Right ventricle myocardium superior (tissue), 1 donor: ENCODE measurements at regions not wholly inside any gene's neighbourhood (a gene's known extent, or its start where the extent isn't known, plus 50 kb on each side); places are given as distances from the start of the nearest gene placed in this dataset.

Source experiments
- ATAC-seq: fragments of 200-7000 bp; cut with Tn5 transposase; one replicate; pipeline ENCODE4 v1.9.1; 2020; ENCODE audit warnings: mild to moderate bottlenecking; ENCODE audit not compliant: poor library complexity
- DNase-seq: peaks from one replicate; pipeline ENCODE4 v3.0.0-alpha.2; 2020
- intact Hi-C: fragments of 100-400 bp; cut with DNase I; formaldehyde crosslinking; loops from one replicate; pipeline ENCODE4 v1.11.2; 2022
- donor health status: DM: no; HTN: yes; CAD: no; lungs with severe emphysema.

- DNase-seq (peak; percentile 25), ATAC-seq (no peak)
- intact Hi-C loops: no loop called here
Observed at GRCh38 chr2:81195017-81195773, 890.6 kb upstream of the LRRTM1 start.

- intact Hi-C loops: no loop called here
- ATAC-seq (no peak), DNase-seq (peak; percentile 13)
Observed at GRCh38 chr2:81194581-81194980, 890.0 kb upstream of the LRRTM1 start.

GRCh38 chr2:81194176-81194575 lies 889.6 kb upstream of the LRRTM1 start:
- DNase-seq (peak; percentile 16), ATAC-seq (no peak)
- intact Hi-C loops: no loop called here

GRCh38 chr2:81181845-81182244 lies 877.3 kb upstream of the LRRTM1 start:
- DNase-seq (no peak), ATAC-seq (no peak)
- intact Hi-C loops: no loop called here

- intact Hi-C loops: no loop called here
- ATAC-seq (no peak), DNase-seq (no peak)
Observed at GRCh38 chr2:81171447-81171846, 866.9 kb upstream of the LRRTM1 start.

- no peak for ATAC-seq
- no peak for DNase-seq
- intact Hi-C loops: no loop called here
Observed at GRCh38 chr2:81163583-81163982, 859.0 kb upstream of the LRRTM1 start.

- ATAC-seq (no peak), DNase-seq (no peak)
- intact Hi-C loops: no loop called here
Observed at GRCh38 chr2:81158505-81158904, 854.0 kb upstream of the LRRTM1 start.

- no peak for DNase-seq
- intact Hi-C loops: no loop called here
- no peak for ATAC-seq
Observed at GRCh38 chr2:81148323-81148722, 843.8 kb upstream of the LRRTM1 start.

GRCh38 chr2:81136296-81136695 lies 831.7 kb upstream of the LRRTM1 start:
- no peak for ATAC-seq
- intact Hi-C loops: no loop called here
- no peak for DNase-seq

- intact Hi-C loops: no loop called here
- no peak for ATAC-seq
- DNase-seq: no peak
Observed at GRCh38 chr2:81097361-81097760, 792.8 kb upstream of the LRRTM1 start.

GRCh38 chr2:81093031-81093430 lies 788.5 kb upstream of the LRRTM1 start:
- ATAC-seq: no peak
- DNase-seq: no peak
- intact Hi-C loops: no loop called here

- DNase-seq (no peak), ATAC-seq (no peak)
- intact Hi-C loops: no loop called here
Observed at GRCh38 chr2:81087646-81088045, 783.1 kb upstream of the LRRTM1 start.

GRCh38 chr2:81084101-81084500 lies 779.5 kb upstream of the LRRTM1 start:
- intact Hi-C loops: no loop called here
- ATAC-seq (no peak), DNase-seq (no peak)

- intact Hi-C loops: no loop called here
- ATAC-seq: no peak
- DNase-seq: no peak
Observed at GRCh38 chr2:81078631-81079030, 774.1 kb upstream of the LRRTM1 start.

- intact Hi-C loops: no loop called here
- ATAC-seq (no peak), DNase-seq (no peak)
Observed at GRCh38 chr2:81078102-81078501, 773.5 kb upstream of the LRRTM1 start.

GRCh38 chr2:81077396-81077795 lies 772.8 kb upstream of the LRRTM1 start:
- no peak for ATAC-seq

GRCh38 chr2:81073412-81073811 lies 768.9 kb upstream of the LRRTM1 start:
- DNase-seq (no peak), ATAC-seq (no peak)
- intact Hi-C loops: no loop called here

More at GRCh38 chr2:81077396-81077795, 772.8 kb upstream of the LRRTM1 start:
- intact Hi-C loops: no loop called here
- no peak for DNase-seq

GRCh38 chr2:81068144-81068543 lies 763.6 kb upstream of the LRRTM1 start:
- DNase-seq (no peak), ATAC-seq (no peak)
- intact Hi-C loops: no loop called here

GRCh38 chr2:81061016-81061415 lies 756.5 kb upstream of the LRRTM1 start:
- DNase-seq (no peak), ATAC-seq (no peak)
- intact Hi-C loops: no loop called here

- ATAC-seq (no peak), DNase-seq (no peak)
- intact Hi-C loops: no loop called here
Observed at GRCh38 chr2:81050580-81051095, 746.1 kb upstream of the LRRTM1 start.

GRCh38 chr2:81043681-81044080 lies 739.1 kb upstream of the LRRTM1 start:
- intact Hi-C loops: no loop called here
- DNase-seq: no peak
- no peak for ATAC-seq
